ENCODE measurements at regions not wholly inside any gene's neighbourhood (a gene's known extent, or its start where the extent isn't known, plus 50 kb on each side); places are given as distances from the start of the nearest gene placed in this dataset.

DNA sequence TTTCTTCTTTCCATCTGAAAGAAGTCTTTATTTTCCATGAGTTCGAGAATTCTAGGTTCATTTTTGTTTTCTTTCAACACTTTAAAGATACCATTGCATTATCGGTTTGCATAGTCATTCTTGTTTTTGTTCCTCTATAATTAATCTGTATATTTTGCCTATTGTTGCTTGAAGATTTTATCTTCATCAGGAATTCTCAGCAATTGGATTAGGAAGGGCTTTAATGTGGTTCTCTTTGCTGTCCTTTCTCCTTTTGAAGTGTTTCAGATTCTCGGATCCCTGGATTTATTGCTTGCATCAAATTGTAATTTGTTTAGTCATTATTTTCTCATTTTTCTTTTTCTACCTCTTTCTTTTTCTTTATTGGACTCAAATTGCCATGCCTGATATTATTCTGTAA is 609.8 kb downstream of the TLR4 start:
- H3K4me1 Mint-ChIP-seq (ENCODE audit: low read depth), result no peaks in the 10 kb centered on the region
- intact Hi-C loops (cut with micrococcal nuclease), result no loop called here
- H3K36me3 Mint-ChIP-seq (ENCODE audit: low read depth), result no peaks in the 10 kb centered on the region
- no peaks in the 10 kb centered on the region for H3K27me3 Mint-ChIP-seq (ENCODE audit: low read depth)
- CTCF ChIA-PET, result no interaction called here
- H3K27ac Mint-ChIP-seq, result no peak overlapping the region
- no peak for DNase-seq
- H3K9me3 Mint-ChIP-seq, result peaks cover 3% of the 10 kb centered on the region
- no peak overlapping the region for H3K4me3 Mint-ChIP-seq

DNA sequence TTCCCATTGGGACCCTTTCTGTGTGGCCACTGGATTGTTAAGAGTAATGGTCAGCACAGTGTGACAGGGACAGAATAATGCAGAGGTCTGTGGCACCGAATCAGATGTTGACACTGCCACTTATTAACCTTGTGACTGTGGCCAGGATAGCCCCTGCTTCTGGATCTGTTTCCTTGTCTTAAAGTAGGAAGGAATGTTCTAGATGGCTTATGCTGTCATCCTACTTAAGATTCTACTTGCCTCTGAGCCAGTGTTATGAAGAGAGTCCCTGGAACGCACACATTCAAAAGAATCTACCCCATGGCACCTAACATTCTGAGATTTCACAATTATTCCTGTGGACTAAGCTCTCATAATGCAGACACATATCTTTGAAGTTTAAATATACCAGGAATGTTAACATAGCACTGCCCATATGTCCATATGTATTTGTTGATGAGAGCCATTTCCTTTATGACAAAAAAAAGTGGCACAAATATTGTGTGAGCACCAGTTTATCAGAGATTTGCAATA is 612.7 kb downstream of the TLR4 start:
- H3K27ac Mint-ChIP-seq, result no peak overlapping the region
- H3K4me1 Mint-ChIP-seq (ENCODE audit: low read depth), result no peaks in the 10 kb centered on the region
- H3K4me3 Mint-ChIP-seq, result no peak overlapping the region
- peaks cover 5% of the 10 kb centered on the region for H3K9me3 Mint-ChIP-seq
- CTCF ChIA-PET, result no interaction called here
- DNase-seq, result no peak
- H3K36me3 Mint-ChIP-seq (ENCODE audit: low read depth), result no peaks in the 10 kb centered on the region
- no peaks in the 10 kb centered on the region for H3K27me3 Mint-ChIP-seq (ENCODE audit: low read depth)
- intact Hi-C loops (cut with micrococcal nuclease), result no loop called here

DNA sequence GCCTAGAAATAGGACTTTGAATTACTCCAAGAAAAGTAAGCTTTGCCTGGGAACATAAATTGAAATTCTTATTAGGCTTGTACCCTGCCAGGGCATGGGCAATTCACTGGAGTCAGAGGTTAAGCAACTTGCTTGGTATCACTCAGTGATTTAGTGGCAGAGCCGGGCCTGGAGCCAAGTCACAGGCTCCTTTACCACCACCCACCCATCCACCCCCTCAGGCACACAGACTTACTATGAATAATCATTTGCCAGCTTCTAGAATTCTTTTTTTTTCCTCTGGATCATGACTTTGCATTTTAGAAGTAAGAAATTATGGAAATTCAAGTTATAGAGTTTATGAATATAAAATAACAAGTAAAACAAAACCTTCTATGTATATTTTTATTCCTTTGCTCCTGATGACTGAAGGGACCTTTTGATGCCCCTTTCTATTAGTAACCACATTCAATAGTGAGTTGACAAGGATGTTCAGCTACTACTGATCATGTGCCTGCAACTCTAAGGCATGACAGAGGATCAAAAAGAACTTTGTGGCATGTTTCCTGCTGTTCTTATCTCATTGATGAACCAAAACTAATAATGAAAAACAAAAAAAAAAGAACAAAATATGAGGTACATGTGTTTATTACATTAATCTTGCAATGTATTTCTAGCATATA is 614.7 kb downstream of the TLR4 start:
- intact Hi-C loops (cut with micrococcal nuclease), result no loop called here
- H3K4me1 Mint-ChIP-seq (ENCODE audit: low read depth), result no peaks in the 10 kb centered on the region
- no peak overlapping the region for H3K27ac Mint-ChIP-seq
- H3K27me3 Mint-ChIP-seq (ENCODE audit: low read depth), result no peaks in the 10 kb centered on the region
- no peak for DNase-seq
- H3K36me3 Mint-ChIP-seq (ENCODE audit: low read depth), result no peaks in the 10 kb centered on the region
- H3K9me3 Mint-ChIP-seq, result peaks cover 5% of the 10 kb centered on the region
- H3K4me3 Mint-ChIP-seq, result no peak overlapping the region
- CTCF ChIA-PET, result no interaction called here

DNA sequence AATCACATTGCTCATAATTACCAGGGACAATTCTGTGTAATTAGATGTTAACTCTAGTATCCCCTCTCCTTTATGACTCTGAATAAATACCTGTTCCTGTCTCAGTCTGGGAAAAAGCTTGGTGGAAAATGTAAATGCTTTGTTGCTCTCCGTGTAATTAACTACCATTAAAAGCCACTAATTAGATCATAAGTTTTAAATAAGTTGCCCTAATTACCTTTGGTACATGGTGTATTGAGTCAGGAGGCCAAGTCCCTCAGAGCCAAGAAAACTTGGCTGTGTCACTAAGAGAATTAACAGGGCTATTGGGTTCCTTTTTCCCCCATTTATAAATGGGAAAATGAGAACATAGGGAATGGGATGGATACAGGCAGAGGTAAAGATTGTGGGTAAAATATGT is 617.6 kb downstream of the TLR4 start:
- Mint-ChIP-seq H3K4me3 (no peak overlapping the region), H3K4me1 (ENCODE audit: low read depth) (no peaks in the 10 kb centered on the region), H3K36me3 (ENCODE audit: low read depth) (no peaks in the 10 kb centered on the region), H3K27ac (no peak overlapping the region), H3K9me3 (peaks cover 7% of the 10 kb centered on the region), H3K27me3 (ENCODE audit: low read depth) (no peaks in the 10 kb centered on the region)
- no peak for DNase-seq
- intact Hi-C loops (cut with micrococcal nuclease), result no loop called here
- CTCF ChIA-PET, result no interaction called here

DNA sequence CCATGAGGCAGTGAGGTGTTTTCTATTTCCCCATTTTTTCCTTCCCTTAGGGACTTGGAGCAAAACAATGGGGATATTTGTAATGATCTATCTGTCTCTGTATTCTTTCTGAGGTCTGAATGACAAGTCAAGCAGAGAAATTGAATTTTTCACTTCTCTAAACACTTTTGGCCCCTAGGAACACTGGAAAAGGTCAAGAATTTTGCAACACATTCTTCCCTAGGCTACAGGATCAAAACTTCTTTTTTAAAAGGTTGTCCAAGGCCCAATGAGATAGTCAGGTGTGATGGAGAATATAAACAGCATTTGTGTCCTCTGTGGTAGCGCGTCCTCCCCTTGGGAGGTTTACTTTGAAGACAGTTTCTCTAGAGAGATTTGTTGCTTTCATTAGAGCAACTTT is 620.5 kb downstream of the TLR4 start:
- CTCF ChIA-PET, result no interaction called here
- Mint-ChIP-seq H3K27ac (no peak overlapping the region), H3K9me3 (peaks cover 4% of the 10 kb centered on the region), H3K36me3 (ENCODE audit: low read depth) (no peaks in the 10 kb centered on the region), H3K27me3 (ENCODE audit: low read depth) (no peaks in the 10 kb centered on the region), H3K4me1 (ENCODE audit: low read depth) (no peaks in the 10 kb centered on the region), H3K4me3 (no peak overlapping the region)
- no peak for DNase-seq
- intact Hi-C loops (cut with micrococcal nuclease), result no loop called here

DNA sequence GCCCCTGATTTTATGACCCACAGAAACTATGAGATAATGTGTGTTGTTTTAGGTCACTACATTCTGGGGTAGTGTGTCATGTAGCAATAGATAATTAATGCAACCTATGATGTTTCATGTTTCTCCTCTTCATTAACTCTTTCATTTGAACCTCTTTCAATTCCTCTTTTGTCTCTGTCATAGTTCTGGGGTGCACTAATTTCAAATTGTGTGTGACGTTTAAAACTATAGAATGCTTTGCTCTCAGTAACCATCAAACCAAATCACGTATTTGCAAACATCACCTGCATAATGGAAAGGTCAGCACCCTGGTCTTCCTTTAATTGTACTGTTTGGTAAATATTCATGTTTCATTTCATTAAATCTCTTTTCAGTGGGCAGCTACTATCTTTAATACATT is 621.6 kb downstream of the TLR4 start:
- H3K27me3 Mint-ChIP-seq (ENCODE audit: low read depth), result peaks cover 4% of the 10 kb centered on the region
- peaks cover 2% of the 10 kb centered on the region for H3K9me3 Mint-ChIP-seq
- CTCF ChIA-PET, result no interaction called here
- intact Hi-C loops (cut with micrococcal nuclease), result no loop called here
- H3K27ac Mint-ChIP-seq, result no peak overlapping the region
- no peak overlapping the region for H3K4me3 Mint-ChIP-seq
- no peak for DNase-seq
- no peaks in the 10 kb centered on the region for H3K36me3 Mint-ChIP-seq (ENCODE audit: low read depth)
- H3K4me1 Mint-ChIP-seq (ENCODE audit: low read depth), result no peaks in the 10 kb centered on the region

DNA sequence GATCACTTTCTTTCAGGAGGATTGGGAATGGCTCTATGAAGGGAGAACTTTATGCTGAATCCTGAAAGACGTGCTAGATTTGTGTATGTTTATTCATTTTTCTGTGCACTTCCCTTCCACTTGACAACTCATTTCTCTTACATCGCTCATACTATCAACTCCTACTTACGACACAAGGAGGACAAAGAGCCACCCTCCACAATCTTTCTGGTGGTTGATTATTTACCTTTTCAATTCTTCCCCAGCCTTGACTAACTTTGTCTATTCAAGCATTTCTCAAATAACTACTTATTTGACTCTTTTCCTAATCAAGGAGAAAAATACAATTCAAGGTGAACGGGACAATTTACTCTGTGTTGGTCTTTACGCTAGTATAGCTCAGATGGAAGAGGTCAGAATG is 622.1 kb downstream of the TLR4 start:
- intact Hi-C loops (cut with micrococcal nuclease), result no loop called here
- CTCF ChIA-PET, result no interaction called here
- Mint-ChIP-seq H3K9me3 (peaks cover 2% of the 10 kb centered on the region), H3K36me3 (ENCODE audit: low read depth) (no peaks in the 10 kb centered on the region), H3K27ac (no peak overlapping the region), H3K4me1 (ENCODE audit: low read depth) (no peaks in the 10 kb centered on the region), H3K27me3 (ENCODE audit: low read depth) (peaks cover 4% of the 10 kb centered on the region), H3K4me3 (no peak overlapping the region)
- no peak for DNase-seq

DNA sequence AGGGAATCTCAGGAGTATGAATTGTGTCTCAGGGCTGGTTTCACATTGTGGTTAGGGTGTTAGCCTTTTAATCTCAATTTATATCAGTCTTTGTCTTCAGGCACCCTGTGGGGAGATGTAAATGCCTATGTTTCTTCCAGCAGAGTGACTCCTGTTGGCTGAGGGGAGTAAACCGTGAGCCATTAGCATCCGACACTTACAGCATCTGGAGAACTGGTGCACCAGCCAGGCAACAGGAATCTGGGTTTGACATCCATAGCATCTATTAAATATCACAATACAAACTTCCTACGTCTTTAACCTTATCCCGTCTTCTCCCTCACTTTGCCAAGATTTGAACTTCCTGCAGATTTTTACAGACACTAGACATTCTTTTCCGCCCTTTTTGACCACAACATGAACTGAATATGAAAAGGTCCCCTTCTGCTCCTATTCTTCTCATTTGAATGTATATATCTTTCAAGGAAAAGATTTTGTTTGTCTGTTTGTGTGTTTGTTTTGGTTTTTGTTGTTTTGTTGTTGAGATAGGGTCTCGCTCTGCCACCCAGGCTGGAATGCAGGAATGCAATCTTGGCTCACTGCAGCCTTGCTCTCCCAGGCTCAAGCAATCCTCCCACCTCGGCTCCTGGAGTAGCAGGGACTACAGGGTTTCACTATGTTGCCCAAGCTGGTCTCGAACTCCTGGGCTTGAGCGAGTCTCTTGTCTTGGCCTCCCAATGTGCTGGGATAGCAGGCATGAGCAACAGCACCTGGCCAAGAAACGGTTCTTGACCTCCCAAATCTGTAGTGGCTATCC is 626.2 kb downstream of the TLR4 start:
- Mint-ChIP-seq H3K27me3 (ENCODE audit: low read depth) (peaks cover 4% of the 10 kb centered on the region), H3K4me3 (no peak overlapping the region), H3K36me3 (ENCODE audit: low read depth) (no peaks in the 10 kb centered on the region), H3K27ac (no peak overlapping the region), H3K9me3 (peaks cover 4% of the 10 kb centered on the region), H3K4me1 (ENCODE audit: low read depth) (no peaks in the 10 kb centered on the region)
- no peak for DNase-seq
- CTCF ChIA-PET, result no interaction called here
- intact Hi-C loops (cut with micrococcal nuclease), result no loop called here

DNA sequence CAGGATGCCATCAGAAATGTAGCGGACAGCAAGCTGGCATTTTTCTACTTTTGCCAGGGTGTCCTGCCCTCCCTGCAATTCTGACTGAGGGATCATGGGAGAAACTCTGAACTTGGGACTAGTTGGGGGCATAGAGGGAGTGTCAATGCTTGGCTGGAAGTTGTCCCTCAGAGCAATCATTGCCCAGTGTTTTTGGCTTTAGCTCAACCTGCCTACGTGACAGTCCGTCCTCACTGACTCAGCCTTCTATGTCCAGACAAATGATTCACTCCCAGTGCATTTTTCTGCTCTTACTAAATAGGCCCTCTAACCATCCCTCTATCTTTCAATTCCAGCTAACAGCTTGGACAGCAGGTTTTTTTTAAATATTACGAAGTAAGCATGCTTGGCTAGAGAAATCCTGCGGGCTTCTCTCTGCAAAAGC is 627.4 kb downstream of the TLR4 start:
- CTCF ChIA-PET, result interaction anchor here (0.6 kb wide), 1 partner anchor 668 kb away, joined by 3 read pairs; no protein-coding TSS in a partner anchor

DNA sequence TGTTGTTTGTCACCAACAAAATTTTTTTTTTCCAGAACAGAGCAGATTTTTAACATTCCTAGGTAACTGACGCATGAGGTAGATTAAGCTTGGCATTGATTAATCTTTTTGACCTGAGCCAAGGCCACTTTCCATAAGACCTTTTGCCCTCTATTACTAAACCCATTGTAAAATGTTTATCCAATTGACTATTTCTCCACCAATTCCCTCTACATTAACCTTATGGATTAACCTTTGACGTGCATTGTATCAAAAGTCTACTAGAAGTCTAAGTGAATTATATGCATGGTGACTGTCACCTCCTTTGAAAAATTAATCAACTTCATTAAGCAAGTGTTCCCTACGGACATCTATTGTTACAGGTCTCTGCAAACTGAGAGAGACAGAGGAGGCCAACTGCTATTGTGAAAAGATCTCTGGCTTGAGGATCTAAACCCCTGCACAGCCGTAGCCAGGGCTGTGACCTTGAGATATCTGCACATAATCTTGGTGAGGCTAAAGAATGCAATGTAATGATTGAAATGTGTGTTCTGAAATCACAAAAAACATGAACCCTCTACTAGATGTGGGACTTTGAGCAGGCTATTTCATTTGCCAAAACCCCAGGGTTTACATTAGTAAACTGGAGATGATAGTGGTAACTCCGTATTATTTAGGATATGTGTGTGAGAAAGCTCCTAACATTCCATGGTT is 632.2 kb downstream of the TLR4 start:
- no peaks in the 10 kb centered on the region for H3K36me3 Mint-ChIP-seq (ENCODE audit: low read depth)
- intact Hi-C loops (cut with micrococcal nuclease), result no loop called here
- DNase-seq, result no peak
- H3K27me3 Mint-ChIP-seq (ENCODE audit: low read depth), result no peaks in the 10 kb centered on the region
- no peaks in the 10 kb centered on the region for H3K4me1 Mint-ChIP-seq (ENCODE audit: low read depth)
- CTCF ChIA-PET, result no interaction called here
- H3K4me3 Mint-ChIP-seq, result no peak overlapping the region
- no peak overlapping the region for H3K27ac Mint-ChIP-seq
- peaks cover 4% of the 10 kb centered on the region for H3K9me3 Mint-ChIP-seq

More for the DNA sequence above, 627.4 kb downstream of the TLR4 start:
- H3K9me3 Mint-ChIP-seq, result peaks cover 2% of the 10 kb centered on the region
- peaks cover 4% of the 10 kb centered on the region for H3K27me3 Mint-ChIP-seq (ENCODE audit: low read depth)
- DNase-seq, result no peak
- no peaks in the 10 kb centered on the region for H3K36me3 Mint-ChIP-seq (ENCODE audit: low read depth)
- intact Hi-C loops (cut with micrococcal nuclease), result no loop called here
- H3K4me3 Mint-ChIP-seq, result no peak overlapping the region
- no peak overlapping the region for H3K27ac Mint-ChIP-seq
- H3K4me1 Mint-ChIP-seq (ENCODE audit: low read depth), result no peaks in the 10 kb centered on the region

DNA sequence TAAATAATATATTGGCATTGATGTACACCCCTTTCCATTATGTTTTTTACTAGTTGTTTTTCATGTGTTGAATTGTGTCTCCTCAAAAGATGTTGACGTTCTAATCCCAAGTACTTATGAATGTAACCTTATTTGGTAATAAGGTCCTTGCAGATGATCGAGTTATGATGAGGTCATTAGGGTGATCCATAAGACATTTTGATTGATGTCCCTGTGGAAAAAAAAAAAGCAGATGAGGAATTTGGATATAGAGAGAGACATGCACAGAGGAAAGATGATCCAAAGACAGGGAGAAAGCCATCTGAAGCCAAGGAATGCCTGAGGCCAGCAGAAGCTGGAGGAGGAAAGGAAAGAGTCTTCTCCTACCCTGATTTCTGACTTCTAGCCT is 632.7 kb downstream of the TLR4 start:
- no peak overlapping the region for H3K27ac Mint-ChIP-seq
- H3K36me3 Mint-ChIP-seq (ENCODE audit: low read depth), result no peaks in the 10 kb centered on the region
- intact Hi-C loops (cut with micrococcal nuclease), result no loop called here
- H3K27me3 Mint-ChIP-seq (ENCODE audit: low read depth), result no peaks in the 10 kb centered on the region
- CTCF ChIA-PET, result interaction anchor here (0.7 kb wide), 1 partner anchor 328 kb away, joined by 6 read pairs; no protein-coding TSS in a partner anchor
- no peaks in the 10 kb centered on the region for H3K4me1 Mint-ChIP-seq (ENCODE audit: low read depth)
- DNase-seq, result no peak
- no peak overlapping the region for H3K4me3 Mint-ChIP-seq
- H3K9me3 Mint-ChIP-seq, result peaks cover 4% of the 10 kb centered on the region

DNA sequence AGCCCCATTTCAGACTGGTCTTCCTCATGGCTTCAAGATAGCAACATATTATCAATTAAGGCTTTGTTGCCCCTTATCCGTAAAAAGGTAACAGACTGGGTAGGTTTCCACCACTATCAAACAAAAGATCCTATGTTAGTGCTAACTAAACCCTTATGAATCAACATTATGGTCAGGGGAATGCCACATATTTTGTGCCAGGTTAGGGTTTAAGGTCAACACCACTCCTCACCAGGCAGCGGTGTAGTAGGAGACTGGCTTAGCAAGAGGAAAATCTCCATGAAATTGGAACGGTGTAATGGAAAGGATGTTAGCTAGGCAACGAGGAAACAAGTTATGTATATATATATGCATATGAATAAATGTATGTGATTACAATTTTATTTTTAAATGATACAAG is 655.8 kb downstream of the TLR4 start:
- H3K27me3 Mint-ChIP-seq (ENCODE audit: low read depth), result no peaks in the 10 kb centered on the region
- DNase-seq, result no peak
- no peak overlapping the region for H3K27ac Mint-ChIP-seq
- CTCF ChIA-PET, result no interaction called here
- no peaks in the 10 kb centered on the region for H3K36me3 Mint-ChIP-seq (ENCODE audit: low read depth)
- H3K9me3 Mint-ChIP-seq, result peaks cover 11% of the 10 kb centered on the region
- intact Hi-C loops (cut with micrococcal nuclease), result no loop called here
- no peaks in the 10 kb centered on the region for H3K4me1 Mint-ChIP-seq (ENCODE audit: low read depth)
- H3K4me3 Mint-ChIP-seq, result no peak overlapping the region

Measured in activated naive CD4-positive, alpha-beta T cell treated with anti-CD3 and anti-CD28 coated beads for 36 hours (primary cell).